Gastrocnemius medialis (tissue), 4 donors: ENCODE measurements at regions not wholly inside any gene's neighbourhood (a gene's known extent, or its start where the extent isn't known, plus 50 kb on each side); places are given as distances from the start of the nearest gene placed in this dataset.

ENCODE experiments used
- POLR2A ChIP-seq, 2 donors: fragments of 450-650 bp; IDR thresholded peaks; one replicate each; pipeline ENCODE4 v1.6.1; 2017; ENCODE audit warnings: antibody characterized with exemption in 2 of 2, mild to moderate bottlenecking in 2 of 2, moderate library complexity in 2 of 2
- TF ChIP-seq, protein P1 (sequence below), 5 experiments: fragments of 450-650 bp in 3 of 5; fragments of 200-600 bp in 2 of 5; sonication (generic) in 2 of 5; IDR thresholded peaks in 4 of 5; conservative IDR thresholded peaks in 1 of 5; 1 replicate in 4 of 5; 2 replicates in 1 of 5; pipeline ENCODE4 v1.5.1; 2016 to 2019; ENCODE audit warnings: antibody characterized with exemption in 5 of 5, mild to moderate bottlenecking in 3 of 5, moderate library complexity in 3 of 5

DNA sequence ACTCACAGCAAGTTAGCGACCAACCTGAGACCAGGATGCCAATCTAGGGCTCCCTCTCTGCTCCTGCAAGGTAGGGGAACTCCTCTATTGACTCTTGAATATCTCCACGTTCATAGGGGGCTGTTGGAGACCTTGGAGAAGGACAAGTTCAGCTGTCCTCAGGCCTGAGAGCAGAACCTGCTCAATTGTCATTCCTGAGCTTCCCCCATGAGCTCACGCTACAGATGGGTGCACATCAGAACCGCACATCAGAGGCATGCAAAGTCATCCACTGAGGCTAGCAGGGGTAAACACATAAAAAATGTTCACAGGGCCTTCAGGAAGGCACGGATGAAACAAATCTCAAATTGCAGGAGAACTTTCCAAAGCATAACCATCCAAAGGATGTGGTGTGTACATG lies 168.8 kb upstream of the ZNF507 start:
- TF ChIP-seq, protein P1, sequence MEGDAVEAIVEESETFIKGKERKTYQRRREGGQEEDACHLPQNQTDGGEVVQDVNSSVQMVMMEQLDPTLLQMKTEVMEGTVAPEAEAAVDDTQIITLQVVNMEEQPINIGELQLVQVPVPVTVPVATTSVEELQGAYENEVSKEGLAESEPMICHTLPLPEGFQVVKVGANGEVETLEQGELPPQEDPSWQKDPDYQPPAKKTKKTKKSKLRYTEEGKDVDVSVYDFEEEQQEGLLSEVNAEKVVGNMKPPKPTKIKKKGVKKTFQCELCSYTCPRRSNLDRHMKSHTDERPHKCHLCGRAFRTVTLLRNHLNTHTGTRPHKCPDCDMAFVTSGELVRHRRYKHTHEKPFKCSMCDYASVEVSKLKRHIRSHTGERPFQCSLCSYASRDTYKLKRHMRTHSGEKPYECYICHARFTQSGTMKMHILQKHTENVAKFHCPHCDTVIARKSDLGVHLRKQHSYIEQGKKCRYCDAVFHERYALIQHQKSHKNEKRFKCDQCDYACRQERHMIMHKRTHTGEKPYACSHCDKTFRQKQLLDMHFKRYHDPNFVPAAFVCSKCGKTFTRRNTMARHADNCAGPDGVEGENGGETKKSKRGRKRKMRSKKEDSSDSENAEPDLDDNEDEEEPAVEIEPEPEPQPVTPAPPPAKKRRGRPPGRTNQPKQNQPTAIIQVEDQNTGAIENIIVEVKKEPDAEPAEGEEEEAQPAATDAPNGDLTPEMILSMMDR (IDR thresholded peaks at IDR 0.05 in 4 of 5, conservative IDR thresholded peaks at IDR 0.05 in 1 of 5) = no peak
- TF ChIP-seq POLR2A (IDR thresholded peaks at IDR 0.05) = no peak
